ENCODE measurements at regions not wholly inside any gene's neighbourhood (a gene's known extent, or its start where the extent isn't known, plus 50 kb on each side); places are given as distances from the start of the nearest gene placed in this dataset.
A peak's percentile ranks its signal among the peaks of the same experiment; 100 is the strongest.
"Not testable (repeated sequence)": the region's sequence is repeated elsewhere in the genome, so short reads cannot be mapped to it uniquely, and the experiment has no call there.

- not testable (repeated sequence) for H3K27ac Mint-ChIP-seq; H3K36me3 Mint-ChIP-seq; H3K27me3 Mint-ChIP-seq; H3K4me3 Mint-ChIP-seq; H3K4me1 Mint-ChIP-seq; H3K9me3 Mint-ChIP-seq; DNase-seq (ENCODE audit: low spot score in 2 of 2); ATAC-seq (ENCODE audit: low read depth)
Observed at GRCh38 chr10:47711428-47711827, 52.0 kb downstream of the SYT15B start.

GRCh38 chr10:47710443-47710842, 52.9 kb downstream of the SYT15B start:
- not testable (repeated sequence) for H3K36me3 Mint-ChIP-seq; H3K4me1 Mint-ChIP-seq; H3K9me3 Mint-ChIP-seq; DNase-seq (ENCODE audit: low spot score in 2 of 2); H3K27ac Mint-ChIP-seq; H3K4me3 Mint-ChIP-seq; ATAC-seq (ENCODE audit: low read depth); H3K27me3 Mint-ChIP-seq

DNA sequence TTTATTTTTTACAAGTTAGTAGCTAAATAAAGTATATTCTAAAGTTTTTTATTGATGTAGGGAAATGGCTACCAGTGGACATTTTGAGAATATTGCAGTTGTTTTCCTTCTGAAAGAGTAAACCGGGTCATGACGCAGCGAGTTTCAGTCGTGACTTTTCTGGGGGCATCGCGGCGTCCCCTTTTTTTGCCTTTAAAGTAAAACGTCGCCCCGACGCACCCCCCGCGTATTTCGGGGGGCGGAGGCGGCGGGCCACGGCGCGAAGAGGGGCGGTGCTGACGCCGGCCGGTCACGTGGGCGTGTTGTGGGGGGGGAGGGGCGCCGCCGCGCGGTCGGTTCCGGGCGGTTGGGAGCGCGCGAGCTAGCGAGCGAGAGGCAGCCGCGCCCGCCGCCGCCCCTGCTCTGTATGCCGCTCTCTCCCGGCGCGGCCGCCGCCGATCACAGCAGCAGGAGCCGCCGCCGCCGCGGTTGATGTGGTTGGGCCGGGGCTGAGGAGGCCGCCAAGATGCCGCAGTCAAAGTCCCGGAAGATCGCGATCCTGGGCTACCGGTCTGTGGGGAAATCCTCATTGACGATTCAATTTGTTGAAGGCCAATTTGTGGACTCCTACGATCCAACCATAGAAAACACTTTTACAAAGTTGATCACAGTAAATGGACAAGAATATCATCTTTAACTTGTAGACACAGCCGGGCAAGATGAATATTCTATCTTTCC, 57.5 kb downstream of the SYT15B start:
- H3K36me3 Mint-ChIP-seq, H3K27ac Mint-ChIP-seq, H3K4me1 Mint-ChIP-seq, H3K9me3 Mint-ChIP-seq, H3K27me3 Mint-ChIP-seq: not testable (repeated sequence)
- peak overlapping the region; percentile 67 for H3K4me3 Mint-ChIP-seq
- peak; percentile 97 for ATAC-seq (ENCODE audit: low read depth)
- peak; percentile 44 to 45 for DNase-seq (ENCODE audit: low spot score in 2 of 2)

- not testable (repeated sequence) for H3K4me3 Mint-ChIP-seq; H3K9me3 Mint-ChIP-seq; H3K36me3 Mint-ChIP-seq; H3K27me3 Mint-ChIP-seq; H3K27ac Mint-ChIP-seq; H3K4me1 Mint-ChIP-seq; DNase-seq (ENCODE audit: low spot score in 2 of 2); ATAC-seq (ENCODE audit: low read depth)
Observed at GRCh38 chr10:47701285-47701684, 62.1 kb downstream of the SYT15B start.

- ATAC-seq (ENCODE audit: low read depth); H3K4me3 Mint-ChIP-seq; H3K9me3 Mint-ChIP-seq; H3K4me1 Mint-ChIP-seq; DNase-seq (ENCODE audit: low spot score in 2 of 2); H3K36me3 Mint-ChIP-seq; H3K27ac Mint-ChIP-seq; H3K27me3 Mint-ChIP-seq: not testable (repeated sequence)
Observed at GRCh38 chr10:47699854-47700253, 63.5 kb downstream of the SYT15B start.

- H3K4me1 Mint-ChIP-seq; H3K27ac Mint-ChIP-seq; DNase-seq (ENCODE audit: low spot score in 2 of 2); H3K27me3 Mint-ChIP-seq; H3K9me3 Mint-ChIP-seq; H3K36me3 Mint-ChIP-seq; ATAC-seq (ENCODE audit: low read depth); H3K4me3 Mint-ChIP-seq: not testable (repeated sequence)
Observed at GRCh38 chr10:47696170-47696569, 67.2 kb downstream of the SYT15B start.

DNA sequence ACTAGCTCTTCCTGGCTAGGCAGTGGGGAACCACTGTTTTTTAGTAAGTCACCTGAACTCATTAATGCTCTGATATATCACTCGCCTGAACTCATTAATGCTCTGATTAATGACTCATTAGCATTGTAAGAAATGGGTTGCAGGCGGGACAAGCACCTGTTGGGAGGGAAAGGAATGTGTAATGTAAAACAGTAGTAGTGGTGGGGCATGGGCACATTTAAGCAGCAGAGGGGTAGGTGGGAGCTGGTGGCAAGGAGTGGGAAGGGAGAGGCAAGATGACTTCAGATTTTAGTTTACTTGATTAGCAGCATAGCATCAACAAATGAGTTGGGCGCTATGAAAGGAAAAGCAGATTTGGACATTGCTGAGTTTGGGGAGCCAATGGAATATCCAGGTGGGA, 68.2 kb downstream of the SYT15B start:
- not testable (repeated sequence) for H3K9me3 Mint-ChIP-seq; ATAC-seq (ENCODE audit: low read depth); H3K36me3 Mint-ChIP-seq; H3K27ac Mint-ChIP-seq; H3K4me1 Mint-ChIP-seq; DNase-seq (ENCODE audit: low spot score in 2 of 2); H3K27me3 Mint-ChIP-seq; H3K4me3 Mint-ChIP-seq

- H3K4me3 Mint-ChIP-seq; H3K27me3 Mint-ChIP-seq; H3K27ac Mint-ChIP-seq; H3K4me1 Mint-ChIP-seq; H3K36me3 Mint-ChIP-seq; H3K9me3 Mint-ChIP-seq; DNase-seq (ENCODE audit: low spot score in 2 of 2); ATAC-seq (ENCODE audit: low read depth): not testable (repeated sequence)
Observed at GRCh38 chr10:47690304-47690703, 73.1 kb downstream of the SYT15B start.

DNA sequence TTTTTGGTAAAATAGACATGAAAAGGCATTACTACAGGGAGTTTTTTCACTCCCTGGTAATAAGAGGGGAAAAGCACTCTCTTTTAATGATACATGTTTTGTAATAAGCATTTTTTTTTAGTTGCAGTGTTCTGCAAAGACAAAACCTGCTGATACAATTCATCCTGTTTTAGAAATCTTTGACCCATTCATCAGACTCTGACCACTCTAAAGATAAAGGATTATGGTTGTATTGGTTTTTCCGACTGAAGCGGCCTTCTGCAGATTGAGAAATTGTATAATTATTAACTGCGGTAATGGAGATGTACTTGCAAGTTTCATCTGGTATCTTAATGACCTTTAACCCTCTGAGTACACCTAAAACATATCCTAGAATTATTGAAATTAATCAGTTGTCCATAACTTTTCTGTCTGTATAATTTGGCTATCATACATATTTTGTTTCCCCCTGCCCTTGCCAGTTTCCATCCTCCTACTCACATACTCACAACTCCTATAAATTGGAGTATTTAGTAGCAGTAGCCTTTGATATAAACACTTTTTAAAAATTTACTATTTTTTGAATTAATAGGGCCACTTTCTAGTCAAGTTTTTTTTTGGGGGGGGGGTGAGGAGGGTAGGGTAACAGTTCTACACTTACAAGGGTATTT, 79.4 kb downstream of the SYT15B start:
- not testable (repeated sequence) for H3K9me3 Mint-ChIP-seq; DNase-seq (ENCODE audit: low spot score in 2 of 2); H3K4me1 Mint-ChIP-seq; H3K36me3 Mint-ChIP-seq; H3K4me3 Mint-ChIP-seq; ATAC-seq (ENCODE audit: low read depth); H3K27ac Mint-ChIP-seq; H3K27me3 Mint-ChIP-seq

GRCh38 chr10:47681638-47681990, 81.8 kb downstream of the SYT15B start:
- not testable (repeated sequence) for ATAC-seq (ENCODE audit: low read depth); H3K9me3 Mint-ChIP-seq; H3K36me3 Mint-ChIP-seq; H3K27me3 Mint-ChIP-seq; DNase-seq (ENCODE audit: low spot score in 2 of 2); H3K27ac Mint-ChIP-seq; H3K4me3 Mint-ChIP-seq; H3K4me1 Mint-ChIP-seq

DNA sequence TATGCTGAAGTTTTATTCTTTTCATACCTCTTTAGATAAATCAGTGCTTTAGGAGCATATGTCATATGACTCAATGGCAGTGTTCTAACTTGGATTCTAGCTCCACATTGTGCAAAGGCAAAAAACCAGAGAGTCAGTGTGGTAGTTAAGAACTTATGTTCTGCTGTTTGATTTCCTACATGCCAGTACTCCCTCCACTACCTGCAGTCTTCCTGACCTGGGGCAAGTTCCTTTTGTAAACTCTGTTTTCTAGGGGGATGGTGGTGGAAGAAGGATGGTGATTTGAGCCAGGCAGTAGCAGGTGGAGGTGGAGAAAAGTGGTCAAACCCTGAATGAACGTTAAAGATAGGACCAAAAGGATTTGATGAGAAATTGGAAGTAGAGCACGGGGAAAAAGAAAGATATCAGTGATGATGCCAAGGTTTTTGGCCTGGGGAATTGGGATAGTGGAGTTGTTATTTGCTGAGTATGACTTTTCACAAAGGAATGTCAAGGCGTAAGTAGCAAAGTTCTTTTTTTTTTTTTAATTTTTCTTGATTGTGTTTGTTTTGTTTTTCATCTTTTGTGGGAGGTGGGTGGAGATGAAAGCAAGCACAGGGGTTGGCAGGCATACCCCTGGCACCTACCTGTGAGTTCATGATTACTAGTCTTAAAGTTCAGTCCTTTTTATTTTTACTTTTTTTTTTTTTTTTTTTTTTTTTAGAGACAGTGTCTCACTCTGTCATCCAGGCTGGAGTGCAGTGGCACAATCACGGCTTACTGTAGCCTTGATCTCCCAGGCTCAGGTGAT, 82.3 kb downstream of the SYT15B start:
- H3K27ac Mint-ChIP-seq; ATAC-seq (ENCODE audit: low read depth); H3K4me3 Mint-ChIP-seq; H3K4me1 Mint-ChIP-seq; DNase-seq (ENCODE audit: low spot score in 2 of 2); H3K27me3 Mint-ChIP-seq; H3K36me3 Mint-ChIP-seq; H3K9me3 Mint-ChIP-seq: not testable (repeated sequence)

DNA sequence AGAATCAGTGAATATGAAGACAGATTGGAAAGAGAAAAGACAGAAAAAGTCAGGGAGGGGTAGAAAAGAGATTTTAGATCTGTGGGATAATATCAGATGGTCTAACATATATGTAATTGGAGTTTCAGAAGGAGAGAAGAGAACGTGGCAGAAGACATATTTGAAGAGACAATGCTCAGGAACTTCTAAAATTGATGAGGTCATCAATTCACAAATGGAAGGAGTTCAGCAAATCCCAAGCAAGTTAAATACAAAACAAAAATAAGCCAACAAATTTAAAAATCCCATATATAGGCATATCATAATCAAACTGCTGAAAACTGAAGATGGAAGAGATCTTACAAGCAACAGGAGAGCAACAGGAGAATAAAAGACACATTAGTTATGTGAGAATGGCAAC, 87.3 kb downstream of the SYT15B start:
- H3K36me3 Mint-ChIP-seq; H3K4me1 Mint-ChIP-seq; DNase-seq (ENCODE audit: low spot score in 2 of 2); H3K27me3 Mint-ChIP-seq; H3K4me3 Mint-ChIP-seq; H3K27ac Mint-ChIP-seq; H3K9me3 Mint-ChIP-seq; ATAC-seq (ENCODE audit: low read depth): not testable (repeated sequence)

- ATAC-seq (ENCODE audit: low read depth); H3K27me3 Mint-ChIP-seq; DNase-seq (ENCODE audit: low spot score in 2 of 2); H3K36me3 Mint-ChIP-seq; H3K27ac Mint-ChIP-seq; H3K9me3 Mint-ChIP-seq; H3K4me1 Mint-ChIP-seq; H3K4me3 Mint-ChIP-seq: not testable (repeated sequence)
Observed at GRCh38 chr10:47675577-47675976, 87.8 kb downstream of the SYT15B start.

GRCh38 chr10:47673128-47673527, 90.3 kb downstream of the SYT15B start:
- not testable (repeated sequence) for H3K4me3 Mint-ChIP-seq; H3K9me3 Mint-ChIP-seq; H3K4me1 Mint-ChIP-seq; ATAC-seq (ENCODE audit: low read depth); DNase-seq (ENCODE audit: low spot score in 2 of 2); H3K27ac Mint-ChIP-seq; H3K27me3 Mint-ChIP-seq; H3K36me3 Mint-ChIP-seq
